Calu3 (cell line): ENCODE measurements at regions not wholly inside any gene's neighbourhood (a gene's known extent, or its start where the extent isn't known, plus 50 kb on each side); places are given as distances from the start of the nearest gene placed in this dataset.
A peak's percentile ranks its signal among the peaks of the same experiment; 100 is the strongest.

Experiments
- BruUV-seq: library from RNA; stranded (reverse); fragments of 400-500 nt; replicated peaks from 2 replicates; lab custom pipeline; 2021; lab: Mats Ljungman, UMichigan
- CTCF ChIA-PET: fragments of 300-600 bp; sonication (Branson Sonifier 250); formaldehyde crosslinking; loops from one replicate; lab custom pipeline; 2022; ENCODE audit warnings: antibody characterized with exemption; lab: Charles Lee
- DNase-seq: peaks from one replicate; pipeline ENCODE4 v3.0.0; 2022
- H3K27ac Mint-ChIP-seq: one replicate; pipeline ENCODE4 v1.8.0; 2022; ENCODE audit warnings: mixed read lengths; ENCODE audit not compliant: unreplicated experiment
- H3K27me3 Mint-ChIP-seq: one replicate; pipeline ENCODE4 v1.8.0; 2022; ENCODE audit warnings: mixed read lengths; ENCODE audit not compliant: unreplicated experiment
- H3K36me3 Mint-ChIP-seq: one replicate; pipeline ENCODE4 v1.8.0; 2022; ENCODE audit warnings: mild to moderate bottlenecking, moderate library complexity, mixed read lengths; ENCODE audit not compliant: insufficient read depth, unreplicated experiment
- H3K4me1 Mint-ChIP-seq: one replicate; pipeline ENCODE4 v1.8.0; 2022; ENCODE audit warnings: mild to moderate bottlenecking, low read depth, mixed read lengths; ENCODE audit not compliant: unreplicated experiment
- H3K4me3 Mint-ChIP-seq: one replicate; pipeline ENCODE4 v1.8.0; 2022; ENCODE audit warnings: mild to moderate bottlenecking, low read depth, moderate library complexity, mixed read lengths; ENCODE audit not compliant: unreplicated experiment
- H3K9me3 Mint-ChIP-seq: one replicate; pipeline ENCODE4 v1.8.0; 2022; ENCODE audit warnings: low read depth, mixed read lengths; ENCODE audit not compliant: unreplicated experiment
- intact Hi-C: fragments of 100-400 bp; cut with micrococcal nuclease; formaldehyde crosslinking; loops from one replicate; pipeline ENCODE4 v1.10.0; 2022; ENCODE audit not compliant: unreplicated experiment
- TF ChIP-seq, protein P1 (sequence below): fragments of 200-600 bp; IDR thresholded peaks from one replicate; pipeline ENCODE4 v1.8.0; 2022; ENCODE audit warnings: antibody characterized with exemption; ENCODE audit not compliant: unreplicated experiment

DNA sequence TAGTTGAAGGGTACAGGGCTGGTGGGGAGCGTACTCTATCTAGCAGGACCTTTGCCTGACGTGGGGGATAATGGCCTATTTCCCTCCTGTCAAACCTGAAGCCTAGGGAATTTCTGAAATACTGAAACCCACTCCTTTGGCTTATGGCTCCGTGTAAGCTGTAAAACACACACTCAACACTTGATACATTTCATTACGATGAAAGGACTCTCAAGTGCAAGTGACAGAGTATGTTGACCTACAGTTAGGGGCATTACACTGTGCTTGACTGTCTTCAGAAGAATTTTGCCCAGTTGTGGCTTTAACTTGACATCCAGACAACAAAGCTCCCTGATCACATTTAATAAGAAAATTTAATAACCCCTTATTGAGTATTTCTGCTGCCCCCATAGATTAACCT lies 194.3 kb downstream of the BAMBI start:
- Mint-ChIP-seq H3K9me3 (no peaks in the 10 kb centered on the region), H3K4me3 (no peak overlapping the region), H3K4me1 (peaks cover 23% of the 10 kb centered on the region), H3K36me3 (peaks cover 6% of the 10 kb centered on the region), H3K27me3 (no peaks in the 10 kb centered on the region), H3K27ac (no peak overlapping the region)
- TF ChIP-seq, protein P1, sequence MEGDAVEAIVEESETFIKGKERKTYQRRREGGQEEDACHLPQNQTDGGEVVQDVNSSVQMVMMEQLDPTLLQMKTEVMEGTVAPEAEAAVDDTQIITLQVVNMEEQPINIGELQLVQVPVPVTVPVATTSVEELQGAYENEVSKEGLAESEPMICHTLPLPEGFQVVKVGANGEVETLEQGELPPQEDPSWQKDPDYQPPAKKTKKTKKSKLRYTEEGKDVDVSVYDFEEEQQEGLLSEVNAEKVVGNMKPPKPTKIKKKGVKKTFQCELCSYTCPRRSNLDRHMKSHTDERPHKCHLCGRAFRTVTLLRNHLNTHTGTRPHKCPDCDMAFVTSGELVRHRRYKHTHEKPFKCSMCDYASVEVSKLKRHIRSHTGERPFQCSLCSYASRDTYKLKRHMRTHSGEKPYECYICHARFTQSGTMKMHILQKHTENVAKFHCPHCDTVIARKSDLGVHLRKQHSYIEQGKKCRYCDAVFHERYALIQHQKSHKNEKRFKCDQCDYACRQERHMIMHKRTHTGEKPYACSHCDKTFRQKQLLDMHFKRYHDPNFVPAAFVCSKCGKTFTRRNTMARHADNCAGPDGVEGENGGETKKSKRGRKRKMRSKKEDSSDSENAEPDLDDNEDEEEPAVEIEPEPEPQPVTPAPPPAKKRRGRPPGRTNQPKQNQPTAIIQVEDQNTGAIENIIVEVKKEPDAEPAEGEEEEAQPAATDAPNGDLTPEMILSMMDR = no peak
- no peak for DNase-seq
- intact Hi-C loops = no loop called here
- no TSS peak for BruUV-seq
- CTCF ChIA-PET = no interaction called here

DNA sequence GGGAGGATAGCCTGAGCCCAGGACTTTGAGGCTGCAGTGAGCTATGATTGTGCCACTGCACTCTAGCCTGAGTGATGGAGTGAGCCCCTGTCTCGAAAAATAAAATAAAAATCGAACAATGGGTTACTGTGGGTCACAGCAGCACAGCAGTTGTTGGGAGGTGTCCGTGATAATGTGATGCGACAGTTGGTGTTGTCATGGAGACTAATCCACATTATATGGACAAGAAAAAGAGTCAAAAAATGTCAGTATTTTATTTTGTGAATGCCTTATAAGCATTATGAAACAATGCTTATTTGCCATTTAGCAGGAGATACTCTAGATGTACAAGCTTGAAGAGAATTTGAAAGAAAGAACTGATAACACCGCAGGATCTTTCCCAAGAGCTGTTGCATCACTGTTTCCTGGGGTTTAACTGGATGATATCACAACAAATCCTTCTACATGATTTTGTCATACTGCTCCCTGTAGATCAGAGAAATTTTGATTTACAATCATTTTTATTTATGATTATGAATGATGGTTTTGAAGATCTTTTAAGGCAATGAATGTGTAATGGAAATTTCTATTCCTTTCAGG lies 195.4 kb downstream of the BAMBI start:
- CTCF ChIA-PET = interaction anchor here (0.6 kb wide), 1 partner anchor 1541 kb away, joined by 3 read pairs; no protein-coding TSS in a partner anchor
- no peak for DNase-seq
- BruUV-seq = no TSS peak
- Mint-ChIP-seq H3K27ac (no peak overlapping the region), H3K36me3 (peaks cover 6% of the 10 kb centered on the region), H3K27me3 (no peaks in the 10 kb centered on the region), H3K4me1 (peaks cover 23% of the 10 kb centered on the region), H3K9me3 (no peaks in the 10 kb centered on the region), H3K4me3 (no peak overlapping the region)
- intact Hi-C loops = no loop called here
- TF ChIP-seq, protein P1 = no peak

DNA sequence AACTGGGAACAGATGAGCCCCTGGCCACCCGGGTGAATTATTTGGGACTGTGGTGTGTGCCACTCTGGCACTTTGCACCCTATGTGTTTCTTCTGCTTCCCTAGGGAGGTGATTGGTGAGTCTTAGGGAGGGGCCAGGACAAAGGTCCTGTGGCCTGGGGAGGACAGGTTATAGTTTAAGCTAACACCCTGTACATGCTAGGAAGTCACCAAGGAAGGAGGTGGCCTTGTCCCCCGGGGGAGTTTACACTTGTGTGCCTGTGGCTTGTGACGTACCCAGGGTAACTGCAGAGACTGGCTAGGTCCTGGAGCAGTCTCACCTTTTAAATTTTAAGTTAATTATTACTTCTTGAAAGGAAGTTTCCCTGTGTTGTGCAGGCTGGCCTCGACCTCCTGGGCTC lies 196.2 kb downstream of the BAMBI start:
- BruUV-seq = no TSS peak
- DNase-seq = peak; percentile 10
- Mint-ChIP-seq H3K27ac (peak overlapping the region; percentile 43), H3K9me3 (no peaks in the 10 kb centered on the region), H3K4me3 (no peak overlapping the region), H3K36me3 (peaks cover 6% of the 10 kb centered on the region), H3K4me1 (peaks cover 23% of the 10 kb centered on the region), H3K27me3 (no peaks in the 10 kb centered on the region)
- CTCF ChIA-PET = no interaction called here
- TF ChIP-seq, protein P1 = no peak
- intact Hi-C loops = no loop called here

DNA sequence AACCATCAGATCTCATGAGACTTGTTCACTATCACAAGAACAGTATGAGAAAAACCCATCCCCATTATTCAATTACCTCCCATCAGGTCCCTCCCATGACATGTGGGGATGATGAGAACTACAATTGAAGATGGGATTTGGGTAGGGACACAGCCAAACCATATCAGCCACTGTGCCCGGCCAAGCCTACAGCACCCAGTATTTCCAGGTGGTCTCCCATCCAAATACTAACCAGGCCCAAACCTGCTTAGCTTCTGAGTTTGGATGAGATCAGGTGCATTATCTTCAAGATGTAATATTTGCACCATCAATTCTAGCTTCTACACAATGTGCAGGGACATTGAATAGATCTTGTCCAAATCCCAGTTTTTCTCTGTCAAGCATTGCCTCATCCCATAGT lies 196.9 kb downstream of the BAMBI start:
- peaks cover 23% of the 10 kb centered on the region for H3K4me1 Mint-ChIP-seq
- CTCF ChIA-PET = no interaction called here

More for the DNA sequence above, 196.9 kb downstream of the BAMBI start:
- no peaks in the 10 kb centered on the region for H3K27me3 Mint-ChIP-seq
- TF ChIP-seq, protein P1 = no peak
- intact Hi-C loops = loop anchor here (2.0 kb wide), 1 partner anchor 55 kb away; no protein-coding TSS in a partner anchor
- no peaks in the 10 kb centered on the region for H3K9me3 Mint-ChIP-seq
- H3K4me3 Mint-ChIP-seq = no peak overlapping the region
- H3K27ac Mint-ChIP-seq = peak overlapping the region; percentile 43
- DNase-seq = no peak
- H3K36me3 Mint-ChIP-seq = peaks cover 6% of the 10 kb centered on the region
- no TSS peak for BruUV-seq
